Kidney (tissue), 13 donors: ENCODE measurements at regions not wholly inside any gene's neighbourhood (a gene's known extent, or its start where the extent isn't known, plus 50 kb on each side); places are given as distances from the start of the nearest gene placed in this dataset.

Experiments used
- DNase-seq, 5 donors: peaks; one replicate each; pipeline ENCODE4 v3.0.0-alpha.2; 2013 to 2020
- FAIRE-seq: peaks from 2 replicates; lab custom pipeline; 2012; peaks lifted over from hg19 to GRCh38; lab: Jason Lieb, UNC
- H3K27ac ChIP-seq, 2 donors: one replicate each; pipeline ENCODE4 v1.7.0; 2013; ENCODE audit warnings: low read depth in 2 of 2, low read length in 2 of 2, inconsistent platforms in 1 of 2
- H3K27me3 ChIP-seq: one replicate; pipeline ENCODE4 v1.7.1; 2013; ENCODE audit warnings: low read length, inconsistent platforms; ENCODE audit not compliant: control insufficient read depth, insufficient read depth
- H3K36me3 ChIP-seq, 3 donors: one replicate each; pipeline versions ENCODE4 v1.7.0 to v1.7.1; 2013; ENCODE audit warnings: low read length in 3 of 3, control low read depth in 1 of 3, inconsistent platforms in 1 of 3; ENCODE audit not compliant: insufficient read depth in 3 of 3, control insufficient read depth in 2 of 3
- H3K4me1 ChIP-seq, 3 donors: one replicate each; pipeline versions ENCODE4 v1.7.0 to v1.7.1; 2013; ENCODE audit warnings: low read length in 3 of 3, inconsistent platforms in 1 of 3, low read depth in 1 of 3; ENCODE audit not compliant: control insufficient read depth in 2 of 3, insufficient read depth in 2 of 3
- H3K4me3 ChIP-seq, 3 donors: one replicate each; pipeline versions ENCODE4 v1.7.0 to v1.8.1; 2013; ENCODE audit warnings: low read length in 3 of 3, control low read depth in 1 of 3, inconsistent platforms in 1 of 3
- H3K9ac ChIP-seq, 3 donors: one replicate each; pipeline versions ENCODE4 v1.7.0 to v1.7.1; 2013; ENCODE audit warnings: low read length in 3 of 3, control low read depth in 1 of 3, inconsistent platforms in 1 of 3
- H3K9me3 ChIP-seq, 3 donors: one replicate each; pipeline versions ENCODE4 v1.7.0 to v1.7.1; 2013; ENCODE audit warnings: low read length in 3 of 3, control low read depth in 1 of 3, inconsistent platforms in 1 of 3; ENCODE audit not compliant: control insufficient read depth in 2 of 3, insufficient read depth in 1 of 3
- intact Hi-C: fragments of 100-400 bp; cut with DNase I; formaldehyde crosslinking; loops from one replicate; pipeline ENCODE4 v1.11.1; 2022
- TF ChIP-seq, protein P1 (sequence below): IDR thresholded peaks from 3 replicates; pipeline ENCODE4 v1.5.1; 2012; ENCODE audit warnings: mild to moderate bottlenecking, moderate library complexity, borderline replicate concordance; ENCODE audit not compliant: insufficient read depth; ENCODE audit errors: extremely low read depth
- donor health status: control.
- donor health status: control.
- donor health status: control.
- donor health status: control.
- donor health status: control.
- donor health status: DM: yes; HTN: yes; CAD: no.
- donor health status: Normal renal cell carcinoma (clear cell type).

DNA sequence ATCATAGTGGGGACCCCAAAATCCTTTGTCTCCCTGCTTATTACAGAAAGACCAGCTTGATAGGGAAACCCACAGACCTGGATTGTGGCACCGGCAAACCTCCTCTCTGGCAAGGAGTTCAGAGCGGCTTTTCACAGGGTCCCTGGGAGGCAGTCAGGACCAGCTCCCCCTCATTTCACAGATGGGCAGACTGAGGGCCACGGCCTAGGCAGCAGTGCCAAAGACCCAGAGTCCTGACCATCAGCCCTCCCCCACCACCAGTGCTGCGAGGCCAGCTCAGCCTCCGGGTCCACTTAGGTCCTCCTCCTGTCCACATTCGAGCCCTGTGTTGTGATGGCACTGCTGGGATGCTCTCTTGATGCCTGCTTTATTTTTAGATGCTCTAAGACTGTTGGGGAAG is 57.2 kb downstream of the CAMK2N1 start:
- peaks cover 0 to 12% (median 0%) of the 10 kb centered on the region in 3 donors for H3K9me3 ChIP-seq
- no peak overlapping the region for H3K9ac ChIP-seq
- TF ChIP-seq, protein P1, sequence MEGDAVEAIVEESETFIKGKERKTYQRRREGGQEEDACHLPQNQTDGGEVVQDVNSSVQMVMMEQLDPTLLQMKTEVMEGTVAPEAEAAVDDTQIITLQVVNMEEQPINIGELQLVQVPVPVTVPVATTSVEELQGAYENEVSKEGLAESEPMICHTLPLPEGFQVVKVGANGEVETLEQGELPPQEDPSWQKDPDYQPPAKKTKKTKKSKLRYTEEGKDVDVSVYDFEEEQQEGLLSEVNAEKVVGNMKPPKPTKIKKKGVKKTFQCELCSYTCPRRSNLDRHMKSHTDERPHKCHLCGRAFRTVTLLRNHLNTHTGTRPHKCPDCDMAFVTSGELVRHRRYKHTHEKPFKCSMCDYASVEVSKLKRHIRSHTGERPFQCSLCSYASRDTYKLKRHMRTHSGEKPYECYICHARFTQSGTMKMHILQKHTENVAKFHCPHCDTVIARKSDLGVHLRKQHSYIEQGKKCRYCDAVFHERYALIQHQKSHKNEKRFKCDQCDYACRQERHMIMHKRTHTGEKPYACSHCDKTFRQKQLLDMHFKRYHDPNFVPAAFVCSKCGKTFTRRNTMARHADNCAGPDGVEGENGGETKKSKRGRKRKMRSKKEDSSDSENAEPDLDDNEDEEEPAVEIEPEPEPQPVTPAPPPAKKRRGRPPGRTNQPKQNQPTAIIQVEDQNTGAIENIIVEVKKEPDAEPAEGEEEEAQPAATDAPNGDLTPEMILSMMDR: no peak
- H3K4me3 ChIP-seq: no peak overlapping the region
- no peaks in the 10 kb centered on the region for H3K27me3 ChIP-seq
- no peaks in the 10 kb centered on the region for H3K36me3 ChIP-seq
- FAIRE-seq (no peak), DNase-seq (no peak)
- no peak overlapping the region for H3K27ac ChIP-seq
- intact Hi-C loops: no loop called here
- H3K4me1 ChIP-seq: no peaks in the 10 kb centered on the region

DNA sequence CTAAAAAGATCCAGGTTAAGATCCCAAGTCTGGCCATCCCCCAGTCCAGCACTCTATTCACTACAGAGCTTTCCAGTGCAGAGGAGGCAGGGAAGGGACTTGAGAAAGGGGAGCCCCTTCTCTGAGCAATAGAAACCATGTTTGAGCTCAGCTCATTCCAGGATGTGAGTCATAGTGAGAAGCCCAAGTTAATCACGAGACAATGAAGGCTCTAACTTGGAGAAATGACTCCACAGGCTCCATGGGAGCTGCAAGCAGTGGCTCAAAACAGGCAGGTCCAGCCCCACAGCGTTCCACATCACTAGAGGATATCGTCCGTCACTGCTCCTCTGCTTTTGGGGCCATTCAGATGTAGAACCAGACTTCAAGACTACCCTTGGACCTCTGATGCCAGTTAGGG is 59.1 kb downstream of the CAMK2N1 start:
- Histone ChIP-seq H3K4me1 (no peaks in the 10 kb centered on the region), H3K9ac (no peak overlapping the region), H3K36me3 (no peaks in the 10 kb centered on the region), H3K27me3 (no peaks in the 10 kb centered on the region), H3K4me3 (no peak overlapping the region), H3K27ac (no peak overlapping the region), H3K9me3 (peaks cover 0 to 22% (median 0%) of the 10 kb centered on the region in 3 donors)
- DNase-seq (no peak), FAIRE-seq (no peak)
- intact Hi-C loops: no loop called here
- TF ChIP-seq, protein P1: no peak

DNA sequence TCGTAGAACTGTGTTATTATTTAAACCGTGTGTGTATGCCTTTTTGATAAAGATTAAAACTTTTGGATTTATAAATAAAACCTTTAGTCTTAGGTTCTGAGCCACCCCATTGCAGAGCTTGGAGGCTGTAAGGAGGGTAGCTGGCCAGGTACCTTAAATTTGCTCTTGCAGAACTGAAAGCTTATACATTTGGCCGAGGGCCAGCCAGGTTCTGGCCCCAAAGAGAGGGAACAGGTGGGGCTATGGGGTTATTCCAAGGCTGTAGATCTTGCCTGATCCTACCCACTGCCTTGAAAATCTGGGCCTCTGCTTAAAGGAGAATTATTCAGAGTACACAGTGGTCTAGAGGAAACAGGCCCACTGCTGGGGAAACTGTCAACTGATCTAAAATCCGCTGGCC is 59.6 kb downstream of the CAMK2N1 start:
- Histone ChIP-seq H3K4me3 (no peak overlapping the region), H3K4me1 (no peaks in the 10 kb centered on the region), H3K27me3 (no peaks in the 10 kb centered on the region), H3K36me3 (no peaks in the 10 kb centered on the region), H3K9ac (no peak overlapping the region), H3K27ac (no peak overlapping the region), H3K9me3 (peaks cover 0 to 22% (median 0%) of the 10 kb centered on the region in 3 donors)
- FAIRE-seq (no peak), DNase-seq (peak in 2 of 5 donors; percentile 17 to 25)
- intact Hi-C loops: no loop called here
- TF ChIP-seq, protein P1: no peak

DNA sequence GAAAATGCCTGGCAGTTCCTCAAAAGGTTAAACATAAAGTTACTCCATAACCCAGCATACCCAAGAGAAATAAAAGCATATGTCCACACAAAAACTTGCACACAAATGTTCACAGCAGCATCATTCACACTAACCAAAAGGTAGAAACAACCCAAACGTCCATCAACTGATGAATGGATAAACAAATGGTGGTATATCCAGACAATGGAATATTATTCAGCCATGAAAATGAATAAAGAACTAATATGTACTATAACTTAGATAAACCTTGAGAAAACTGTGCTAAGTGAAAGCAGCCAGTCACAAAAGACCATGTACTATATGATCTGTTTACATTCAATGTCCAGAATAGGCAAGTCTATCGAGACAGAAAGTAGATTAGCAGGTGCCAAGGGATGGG is 60.4 kb downstream of the CAMK2N1 start:
- Histone ChIP-seq H3K9me3 (peaks cover 0 to 22% (median 0%) of the 10 kb centered on the region in 3 donors), H3K36me3 (no peaks in the 10 kb centered on the region), H3K4me1 (no peaks in the 10 kb centered on the region), H3K9ac (no peak overlapping the region), H3K27ac (no peak overlapping the region), H3K27me3 (no peaks in the 10 kb centered on the region), H3K4me3 (no peak overlapping the region)
- TF ChIP-seq, protein P1: no peak
- DNase-seq (no peak), FAIRE-seq (no peak)
- intact Hi-C loops: no loop called here
